IMR-90 (cell line): ENCODE measurements at regions not wholly inside any gene's neighbourhood (a gene's known extent, or its start where the extent isn't known, plus 50 kb on each side); places are given as distances from the start of the nearest gene placed in this dataset.

Experiments used
- ATAC-seq: fragments of 200-7000 bp; cut with Tn5 transposase; 2 replicates; pipeline ENCODE4 v1.9.1; 2020; ENCODE audit warnings: low read depth, mild to moderate bottlenecking, moderate library complexity
- BruUV-seq: library from RNA; stranded (reverse); fragments of 400-500 nt; replicated peaks from 2 replicates; lab custom pipeline; 2021; lab: Mats Ljungman, UMichigan
- CTCF ChIA-PET: fragments of 300-600 bp; formaldehyde crosslinking; extraction: SDS; loops from one replicate; lab custom pipeline; 2021; ENCODE audit warnings: antibody characterized with exemption; lab: Yijun Ruan, JAX
- POLR2A ChIA-PET: fragments of 300-600 bp; sonication (Branson Sonifier 250); formaldehyde crosslinking; loops from one replicate; lab custom pipeline; 2022; ENCODE audit warnings: antibody characterized with exemption; ENCODE audit not compliant: unreplicated experiment; lab: Charles Lee
- DNase-seq: peaks from one replicate; pipeline ENCODE4 v3.0.0; 2013
- H2AFZ ChIP-seq: replicated peaks from 2 replicates; pipeline ENCODE3; 2013; ENCODE audit warnings: low read length, mild to moderate bottlenecking; ENCODE audit not compliant: poor library complexity
- H2AK5ac ChIP-seq: 2 replicates; pipeline ENCODE4 v1.6.1; 2013; ENCODE audit warnings: low read depth, low read length, inconsistent platforms
- H2AK9ac ChIP-seq: replicated peaks from 2 replicates; pipeline ENCODE3; 2013; ENCODE audit warnings: mild to moderate bottlenecking, low read depth, low read length, moderate library complexity; ENCODE audit not compliant: poor library complexity
- H2BK120ac ChIP-seq: 2 replicates; pipeline ENCODE4 v1.6.1; 2013; ENCODE audit warnings: low read depth, low read length, inconsistent platforms
- H2BK15ac ChIP-seq: 3 replicates; pipeline ENCODE4 v1.6.1; 2013; ENCODE audit warnings: low read depth, low read length, inconsistent platforms
- H2BK20ac ChIP-seq: 2 replicates; pipeline ENCODE4 v1.6.1; 2013; ENCODE audit warnings: low read depth, mild to moderate bottlenecking, inconsistent platforms, low read length, moderate library complexity
- H2BK5ac ChIP-seq: 2 replicates; pipeline ENCODE4 v1.6.1; 2013; ENCODE audit warnings: mild to moderate bottlenecking, low read depth, low read length, inconsistent platforms; ENCODE audit not compliant: poor library complexity, severe bottlenecking
- H3K14ac ChIP-seq: replicated peaks from 2 replicates; pipeline ENCODE4 v1.6.1; 2013; ENCODE audit warnings: low read depth, low read length, inconsistent platforms
- H3K18ac ChIP-seq: 2 replicates; pipeline ENCODE4 v1.6.1; 2013; ENCODE audit warnings: low read depth, low read length, control low read depth
- H3K23ac ChIP-seq: 2 replicates; pipeline ENCODE4 v1.6.1; 2013; ENCODE audit warnings: low read depth, low read length, inconsistent platforms
- H3K27ac ChIP-seq: 2 replicates; pipeline ENCODE4 v1.5.1; 2013; ENCODE audit warnings: mild to moderate bottlenecking, control low read depth, low read length; ENCODE audit not compliant: insufficient read depth
- H3K27me3 ChIP-seq: 2 replicates; pipeline ENCODE4 v1.6.1; 2013; ENCODE audit warnings: low read length; ENCODE audit not compliant: control insufficient read depth, insufficient read depth
- H3K36me3 ChIP-seq: 2 replicates; pipeline ENCODE4 v1.6.1; 2013; ENCODE audit warnings: low read length, mixed read lengths; ENCODE audit not compliant: control insufficient read depth, insufficient read depth
- H3K4ac ChIP-seq: 2 replicates; pipeline ENCODE4 v1.6.1; 2013; ENCODE audit warnings: low read depth, low read length, inconsistent platforms
- H3K4me1 ChIP-seq: 2 replicates; pipeline ENCODE4 v1.6.1; 2013; ENCODE audit warnings: low read length, mixed read lengths; ENCODE audit not compliant: control insufficient read depth, insufficient read depth
- H3K4me2 ChIP-seq: 2 replicates; pipeline ENCODE4 v1.6.1; 2013; ENCODE audit warnings: low read depth, mild to moderate bottlenecking, control low read depth, low read length, moderate library complexity
- H3K4me3 ChIP-seq: 2 replicates; pipeline ENCODE4 v1.5.1; 2013; ENCODE audit warnings: low read depth, mild to moderate bottlenecking, control low read depth, low read length, moderate library complexity; ENCODE audit not compliant: insufficient read depth
- H3K56ac ChIP-seq: 2 replicates; pipeline ENCODE4 v1.6.1; 2013; ENCODE audit warnings: low read length, inconsistent platforms; ENCODE audit not compliant: insufficient read depth; ENCODE audit errors: extremely low read depth
- H3K79me1 ChIP-seq, 2 experiments: 2 replicates each; pipeline ENCODE4 v1.6.1; 2013; ENCODE audit warnings: low read length in 2 of 2, inconsistent platforms in 1 of 2, low read depth in 1 of 2
- H3K9ac ChIP-seq: 2 replicates; pipeline ENCODE4 v1.6.1; 2013; ENCODE audit warnings: low read depth, low read length, control low read depth
- H3K9me1 ChIP-seq: 2 replicates; pipeline ENCODE4 v1.6.1; 2013; ENCODE audit warnings: low read length, inconsistent platforms; ENCODE audit not compliant: insufficient read depth
- H3K9me3 ChIP-seq: 2 replicates; pipeline ENCODE4 v1.6.1; 2013; ENCODE audit warnings: low read length; ENCODE audit not compliant: control insufficient read depth, insufficient read depth
- H4K20me1 ChIP-seq: 2 replicates; pipeline ENCODE4 v1.6.1; 2013; ENCODE audit warnings: low read length, inconsistent platforms; ENCODE audit not compliant: insufficient read depth
- H4K5ac ChIP-seq: 2 replicates; pipeline ENCODE4 v1.6.1; 2013; ENCODE audit warnings: mild to moderate bottlenecking, low read depth, low read length, control low read depth
- H4K8ac ChIP-seq, 2 experiments: 2 replicates each; pipeline ENCODE4 v1.6.1; 2013; ENCODE audit warnings: low read depth in 2 of 2, low read length in 2 of 2, control low read depth in 1 of 2, inconsistent platforms in 1 of 2
- H4K91ac ChIP-seq: 2 replicates; pipeline ENCODE4 v1.6.1; 2013; ENCODE audit warnings: low read depth, low read length, inconsistent platforms; ENCODE audit not compliant: insufficient read depth
- BHLHE40 ChIP-seq: fragments of 150-350 bp; IDR thresholded peaks from 2 replicates; pipeline ENCODE4 v1.6.1; 2016; ENCODE audit warnings: mild to moderate bottlenecking, low read depth, low read length
- CEBPB ChIP-seq: IDR thresholded peaks from 2 replicates; pipeline ENCODE4 v1.6.1; 2012; ENCODE audit warnings: low read depth, low read length, improper control_type of control experiment
- CHD1 ChIP-seq: IDR thresholded peaks from 2 replicates; pipeline ENCODE4 v1.6.1; 2012; ENCODE audit warnings: low read depth, low read length, improper control_type of control experiment
- CTCF ChIP-seq: conservative IDR thresholded peaks from 2 replicates; pipeline ENCODE4 v1.5.1; 2012; ENCODE audit warnings: mild to moderate bottlenecking, low read depth, low read length, improper control_type of control experiment
- ELK1 ChIP-seq: fragments of 150-350 bp; IDR thresholded peaks from 2 replicates; pipeline ENCODE4 v1.6.1; 2016; ENCODE audit warnings: low read depth, mild to moderate bottlenecking, low read length, moderate library complexity, borderline replicate concordance
- FOS ChIP-seq: fragments of 150-350 bp; IDR thresholded peaks from 2 replicates; pipeline ENCODE4 v1.6.1; 2016; ENCODE audit warnings: low read depth, low read length
- MAFK ChIP-seq: IDR thresholded peaks from 2 replicates; pipeline ENCODE4 v1.6.1; 2012; ENCODE audit warnings: low read depth, low read length, improper control_type of control experiment
- MAZ ChIP-seq: IDR thresholded peaks from 2 replicates; pipeline ENCODE4 v1.6.1; 2012; ENCODE audit warnings: low read depth, mild to moderate bottlenecking, low read length, improper control_type of control experiment, moderate library complexity, borderline replicate concordance
- MXI1 ChIP-seq: IDR thresholded peaks from 2 replicates; pipeline ENCODE4 v1.6.1; 2012; ENCODE audit warnings: low read depth, mild to moderate bottlenecking, low read length, moderate library complexity, borderline replicate concordance
- NFE2L2 ChIP-seq: fragments of 150-350 bp; IDR thresholded peaks from 2 replicates; pipeline ENCODE4 v1.6.1; 2016; ENCODE audit warnings: low read depth, mild to moderate bottlenecking, low read length
- POLR2A ChIP-seq: IDR thresholded peaks from 2 replicates; pipeline ENCODE4 v1.6.1; 2012; ENCODE audit warnings: mild to moderate bottlenecking, low read depth, low read length
- RAD21 ChIP-seq: IDR thresholded peaks from 2 replicates; pipeline ENCODE4 v1.6.1; 2012; ENCODE audit warnings: low read length, improper control_type of control experiment
- RCOR1 ChIP-seq: IDR thresholded peaks from 2 replicates; pipeline ENCODE4 v1.6.1; 2012; ENCODE audit warnings: mild to moderate bottlenecking, low read length, improper control_type of control experiment; ENCODE audit not compliant: insufficient replicate concordance
- RFX5 ChIP-seq: IDR thresholded peaks from 2 replicates; pipeline ENCODE4 v1.8.0; 2012; ENCODE audit warnings: low read depth, mild to moderate bottlenecking, low read length, moderate library complexity
- SMC3 ChIP-seq: fragments of 150-350 bp; IDR thresholded peaks from 2 replicates; pipeline ENCODE4 v1.6.1; 2016; ENCODE audit warnings: low read depth, mild to moderate bottlenecking, antibody characterized with exemption, low read length, moderate library complexity
- USF2 ChIP-seq: fragments of 150-350 bp; IDR thresholded peaks from 2 replicates; pipeline ENCODE4 v1.6.1; 2017; ENCODE audit warnings: mild to moderate bottlenecking, antibody characterized with exemption, low read length, low read depth
- WGBS, 2 experiments: methylation state at CpG; one replicate each; pipeline versions ENCODE4 v1.1.5 to v1.1.7; 2013; ENCODE audit warnings: missing lambda C conversion rate in 2 of 2; ENCODE audit not compliant: insufficient read length in 1 of 2; ENCODE audit errors: extremely low coverage in 2 of 2; 5-methylcytosine and 5-hydroxymethylcytosine counted together
- dilution Hi-C: fragments of 300-500 bp; cut with HindIII; formaldehyde crosslinking; loops from one replicate; pipeline ENCODE4 v1.14.3; 2018; ENCODE audit warnings: low sequenced_read_pairs; ENCODE audit not compliant: unreplicated experiment
- in situ Hi-C: fragments of 300-500 bp; cut with MboI; formaldehyde crosslinking; loops from 3 replicates; pipeline ENCODE4 v1.14.3; 2019; ENCODE audit warnings: low sequenced_read_pairs, inconsistent platforms, mixed read lengths
- intact Hi-C: fragments of 100-400 bp; cut with micrococcal nuclease; formaldehyde crosslinking; loops from 2 replicates; pipeline ENCODE4 v1.10.0; 2022

GRCh38 chr4:106588891-106589290 is 220.3 kb upstream of the GIMD1 start:
- Histone ChIP-seq H4K20me1 (no peaks in the 10 kb centered on the region), H3K27me3 (no peaks in the 10 kb centered on the region), H2AFZ (no peak overlapping the region), H3K9ac (no peak overlapping the region), H3K4me2 (no peak overlapping the region), H3K27ac (no peak overlapping the region), H4K8ac (no peak overlapping the region), H4K5ac (no peak overlapping the region), H2BK5ac (no peak overlapping the region), H3K14ac (no peak overlapping the region), H2BK15ac (no peak overlapping the region), H3K4me3 (no peak overlapping the region), H3K36me3 (no peaks in the 10 kb centered on the region), H2BK20ac (no peak overlapping the region), H3K18ac (no peak overlapping the region), H3K79me1 (no peaks in the 10 kb centered on the region), H2AK5ac (no peak overlapping the region), H3K4ac (no peak overlapping the region), H3K9me1 (no peaks in the 10 kb centered on the region), H2AK9ac (no peak overlapping the region), H3K56ac (no peak overlapping the region), H2BK120ac (no peak overlapping the region), H3K9me3 (no peaks in the 10 kb centered on the region), H3K23ac (no peak overlapping the region), H3K4me1 (peaks cover 1% of the 10 kb centered on the region; the same call in 1 of the 2 replicates), H4K91ac (no peak overlapping the region)
- DNase-seq (no peak), ATAC-seq (no peak)
- POLR2A ChIA-PET, result no interaction called here
- intact Hi-C loops (no loop called here), dilution Hi-C loops (no loop called here), in situ Hi-C loops (no loop called here)
- CTCF ChIA-PET, result no interaction called here
- BruUV-seq, result no TSS peak
- no CpG with 5 or more reads among the region's 1 CpG for WGBS, 2 experiments
- TF ChIP-seq MXI1, result no peak
- TF ChIP-seq RFX5, result no peak
- TF ChIP-seq CEBPB, result no peak
- TF ChIP-seq BHLHE40, result no peak
- TF ChIP-seq CHD1, result no peak
- no peak for TF ChIP-seq RAD21
- TF ChIP-seq RCOR1, result no peak
- no peak for TF ChIP-seq MAFK
- no peak for TF ChIP-seq POLR2A
- TF ChIP-seq MAZ, result no peak
- no peak for TF ChIP-seq FOS
- no peak for TF ChIP-seq SMC3
- TF ChIP-seq USF2, result no peak
- TF ChIP-seq ELK1, result no peak
- no peak for TF ChIP-seq NFE2L2
- no peak for TF ChIP-seq CTCF
